Endothelial cell of umbilical vein (primary cell): ENCODE measurements at regions not wholly inside any gene's neighbourhood (a gene's known extent, or its start where the extent isn't known, plus 50 kb on each side); places are given as distances from the start of the nearest gene placed in this dataset.

Source experiments
- BruUV-seq: library from RNA; stranded (reverse); fragments of 400-500 nt; replicated peaks from 2 replicates; lab custom pipeline; 2021; lab: Mats Ljungman, UMichigan
- CTCF ChIA-PET: fragments of 300-600, 350-600 bp; sonication (Branson Sonifier 250); formaldehyde crosslinking; loops from one replicate; lab custom pipeline; 2021; ENCODE audit warnings: antibody characterized with exemption, inconsistent platforms; lab: Charles Lee
- POLR2A ChIA-PET: fragments of 300-600, 350-600 bp; sonication (Branson Sonifier 250); formaldehyde crosslinking; loops from one replicate; lab custom pipeline; 2021; ENCODE audit warnings: antibody characterized with exemption, inconsistent platforms; lab: Charles Lee
- DNase-seq: peaks from one replicate; pipeline ENCODE4 v3.0.0-alpha.2; 2011; ENCODE audit warnings: low read depth, low spot score
- FAIRE-seq: peaks from 2 replicates; lab custom pipeline; 2011; peaks lifted over from hg19 to GRCh38; lab: Jason Lieb, UNC
- H2AFZ ChIP-seq: 2 replicates; pipeline ENCODE4 v1.6.0; 2012; ENCODE audit warnings: low read depth, low read length, control low read depth, inconsistent platforms
- H3K27ac ChIP-seq: 2 replicates; pipeline ENCODE4 v1.5.1; 2011; ENCODE audit warnings: low read depth, mild to moderate bottlenecking, control low read depth, low read length, moderate library complexity; ENCODE audit not compliant: insufficient read depth
- H3K27me3 ChIP-seq, 2 experiments: 2 replicates each; pipeline versions ENCODE4 v1.6.0 to v1.6.1; 2011; ENCODE audit warnings: low read length in 2 of 2, mixed read lengths in 1 of 2; ENCODE audit not compliant: control insufficient read depth in 2 of 2, insufficient read depth in 2 of 2
- H3K36me3 ChIP-seq, 2 experiments: 2 replicates in 1 of 2; 3 replicates in 1 of 2; pipeline ENCODE4 v1.5.1; 2011; ENCODE audit warnings: low read length in 2 of 2, mild to moderate bottlenecking in 1 of 2, moderate library complexity in 1 of 2; ENCODE audit not compliant: control insufficient read depth in 2 of 2, insufficient read depth in 2 of 2; ENCODE audit errors: extremely low read depth in 1 of 2
- H3K4me1 ChIP-seq: 3 replicates; pipeline ENCODE4 v1.5.1; 2011; ENCODE audit warnings: mild to moderate bottlenecking, low read length; ENCODE audit not compliant: control insufficient read depth, insufficient read depth; ENCODE audit errors: extremely low read depth
- H3K4me2 ChIP-seq: 2 replicates; pipeline ENCODE4 v1.6.1; 2011; ENCODE audit warnings: low read length, control low read depth, mixed read lengths; ENCODE audit not compliant: insufficient read depth
- H3K4me3 ChIP-seq, 3 experiments: fragments of 200-600 bp in 1 of 3; sonication (generic), shearing (Covaris generic) in 1 of 3; replicated peaks in 1 of 3; 2 replicates each; pipeline ENCODE4 v1.5.1; 2011 to 2016; ENCODE audit warnings: control low read depth in 3 of 3, low read length in 3 of 3, mild to moderate bottlenecking in 2 of 3, inconsistent platforms in 1 of 3, low read depth in 1 of 3, moderate library complexity in 1 of 3; ENCODE audit not compliant: insufficient read depth in 1 of 3
- H3K79me2 ChIP-seq: 2 replicates; pipeline ENCODE4 v1.6.0; 2012; ENCODE audit warnings: low read length, inconsistent platforms; ENCODE audit not compliant: control insufficient read depth, insufficient read depth
- H3K9ac ChIP-seq: replicated peaks from 2 replicates; pipeline ENCODE3; 2011; ENCODE audit warnings: low read length, control low read depth; ENCODE audit not compliant: insufficient read depth; ENCODE audit errors: extremely low read depth
- H3K9me1 ChIP-seq: replicated peaks from 3 replicates; pipeline ENCODE4 v1.6.0; 2011; ENCODE audit warnings: mild to moderate bottlenecking, low read length; ENCODE audit not compliant: control insufficient read depth, insufficient read depth; ENCODE audit errors: extremely low read depth
- H3K9me3 ChIP-seq: replicated peaks from 2 replicates; pipeline ENCODE4 v1.5.1; 2012; ENCODE audit warnings: low read length, inconsistent platforms; ENCODE audit not compliant: control insufficient read depth, insufficient read depth
- H4K20me1 ChIP-seq: replicated peaks from 2 replicates; pipeline ENCODE3; 2011; ENCODE audit warnings: mild to moderate bottlenecking, low read length; ENCODE audit not compliant: control insufficient read depth, insufficient read depth; ENCODE audit errors: extremely low read depth
- EZH2 ChIP-seq: IDR thresholded peaks from 2 replicates; pipeline ENCODE4 v1.6.1; 2012; ENCODE audit warnings: borderline replicate concordance, low read depth, mild to moderate bottlenecking, moderate library complexity, low read length, inconsistent platforms; ENCODE audit not compliant: severe bottlenecking
- FOS ChIP-seq: IDR thresholded peaks from 2 replicates; pipeline ENCODE4 v1.6.1; 2011; ENCODE audit warnings: mild to moderate bottlenecking, low read length, moderate library complexity, borderline replicate concordance; ENCODE audit not compliant: insufficient read depth
- GATA2 ChIP-seq: IDR thresholded peaks from 2 replicates; pipeline ENCODE4 v1.7.0; 2011; ENCODE audit warnings: low read depth, mild to moderate bottlenecking, moderate library complexity, mixed read lengths, low read length; ENCODE audit not compliant: insufficient read length, insufficient read depth
- JUN ChIP-seq: IDR thresholded peaks from 2 replicates; pipeline ENCODE4 v1.6.1; 2011; ENCODE audit warnings: borderline replicate concordance, low read depth; ENCODE audit not compliant: insufficient read length, insufficient read depth
- MAX ChIP-seq: IDR thresholded peaks from 2 replicates; pipeline ENCODE4 v1.6.1; 2011; ENCODE audit not compliant: insufficient read depth, insufficient read length
- MYC ChIP-seq: IDR thresholded peaks from one replicate; pipeline ENCODE4 v1.6.1; 2011; ENCODE audit warnings: mild to moderate bottlenecking, low read depth, low read length
- POLR2A ChIP-seq: IDR thresholded peaks from 2 replicates; pipeline ENCODE4 v1.6.1; 2012; ENCODE audit warnings: low read depth, mild to moderate bottlenecking, control low read depth, low read length
- POLR2AphosphoS5 ChIP-seq: IDR thresholded peaks from 2 replicates; pipeline ENCODE4 v1.6.1; 2012; ENCODE audit warnings: low read depth, mild to moderate bottlenecking, control low read depth, low read length, moderate library complexity; ENCODE audit not compliant: insufficient read depth
- dilution Hi-C: fragments of 300-500 bp; cut with MboI; formaldehyde crosslinking; loops from one replicate; pipeline ENCODE4 v1.15.0; 2019; ENCODE audit warnings: low sequenced_read_pairs; ENCODE audit not compliant: extremely low pct_ligation_motif_present
- intact Hi-C: fragments of 100-400 bp; cut with micrococcal nuclease; formaldehyde crosslinking; loops from one replicate; pipeline ENCODE4 v1.10.0; 2022
- TF ChIP-seq, protein P1 (sequence below), 2 donors: IDR thresholded peaks; 1 replicate in 1 of 2; 2 replicates in 1 of 2; pipeline ENCODE4 v1.5.1; 2011; ENCODE audit warnings: low read length in 2 of 2, mild to moderate bottlenecking in 2 of 2, moderate library complexity in 2 of 2, control low read depth in 1 of 2, inconsistent platforms in 1 of 2, low read depth in 1 of 2; ENCODE audit not compliant: insufficient read depth in 1 of 2; ENCODE audit errors: extremely low read depth in 1 of 2

- intact Hi-C loops: no loop called here
- Histone ChIP-seq H3K36me3 (no peaks in the 10 kb centered on the region), H3K9me3 (no peaks in the 10 kb centered on the region), H3K9ac (no peak overlapping the region), H3K4me3 (no peak overlapping the region), H3K27ac (no peak overlapping the region), H2AFZ (no peak overlapping the region), H3K9me1 (no peaks in the 10 kb centered on the region), H3K4me2 (no peak overlapping the region), H3K79me2 (no peaks in the 10 kb centered on the region), H4K20me1 (no peaks in the 10 kb centered on the region), H3K4me1 (no peaks in the 10 kb centered on the region), H3K27me3 (no peaks in the 10 kb centered on the region)
- dilution Hi-C loops: no loop called here
- DNase-seq (no peak), FAIRE-seq (no peak)
- BruUV-seq: no TSS peak
- TF ChIP-seq MAX: no peak
- no peak for TF ChIP-seq JUN
- TF ChIP-seq GATA2: no peak
- TF ChIP-seq EZH2: no peak
- no peak for TF ChIP-seq POLR2AphosphoS5
- TF ChIP-seq, protein P1, sequence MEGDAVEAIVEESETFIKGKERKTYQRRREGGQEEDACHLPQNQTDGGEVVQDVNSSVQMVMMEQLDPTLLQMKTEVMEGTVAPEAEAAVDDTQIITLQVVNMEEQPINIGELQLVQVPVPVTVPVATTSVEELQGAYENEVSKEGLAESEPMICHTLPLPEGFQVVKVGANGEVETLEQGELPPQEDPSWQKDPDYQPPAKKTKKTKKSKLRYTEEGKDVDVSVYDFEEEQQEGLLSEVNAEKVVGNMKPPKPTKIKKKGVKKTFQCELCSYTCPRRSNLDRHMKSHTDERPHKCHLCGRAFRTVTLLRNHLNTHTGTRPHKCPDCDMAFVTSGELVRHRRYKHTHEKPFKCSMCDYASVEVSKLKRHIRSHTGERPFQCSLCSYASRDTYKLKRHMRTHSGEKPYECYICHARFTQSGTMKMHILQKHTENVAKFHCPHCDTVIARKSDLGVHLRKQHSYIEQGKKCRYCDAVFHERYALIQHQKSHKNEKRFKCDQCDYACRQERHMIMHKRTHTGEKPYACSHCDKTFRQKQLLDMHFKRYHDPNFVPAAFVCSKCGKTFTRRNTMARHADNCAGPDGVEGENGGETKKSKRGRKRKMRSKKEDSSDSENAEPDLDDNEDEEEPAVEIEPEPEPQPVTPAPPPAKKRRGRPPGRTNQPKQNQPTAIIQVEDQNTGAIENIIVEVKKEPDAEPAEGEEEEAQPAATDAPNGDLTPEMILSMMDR (IDR thresholded peaks at IDR 0.05; ENCODE audit: extremely low read depth in 1 of 2, insufficient read depth in 1 of 2, low read depth in 1 of 2, low read length in 2 of 2): no peak
- no peak for TF ChIP-seq FOS
- no peak for TF ChIP-seq MYC
- TF ChIP-seq POLR2A: no peak
- ChIA-PET CTCF (no interaction called here), POLR2A (no interaction called here)
These were observed 1383.8 kb upstream of the ACVR2A start for GRCh38 chr2:146461068-146461467.
